ENCODE measurements at regions not wholly inside any gene's neighbourhood (a gene's known extent, or its start where the extent isn't known, plus 50 kb on each side); places are given as distances from the start of the nearest gene placed in this dataset.

GRCh38 chr17:59466946-59467801 is 98.2 kb upstream of the DHX40 start:
- TF ChIP-seq CTCF (IDR thresholded peaks at IDR 0.05; ENCODE audit: poor library complexity) (no peak), EZH2phosphoT487 (IDR thresholded peaks at IDR 0.05; ENCODE audit: low read depth, severe bottlenecking, unreplicated experiment) (no peak), EZH2 (IDR thresholded peaks at IDR 0.05; ENCODE audit: borderline replicate concordance) (no peak)

All from hepatocyte (in vitro differentiated cells).